ENCODE measurements at regions not wholly inside any gene's neighbourhood (a gene's known extent, or its start where the extent isn't known, plus 50 kb on each side); places are given as distances from the start of the nearest gene placed in this dataset.
A peak's percentile ranks its signal among the peaks of the same experiment; 100 is the strongest.

DNA sequence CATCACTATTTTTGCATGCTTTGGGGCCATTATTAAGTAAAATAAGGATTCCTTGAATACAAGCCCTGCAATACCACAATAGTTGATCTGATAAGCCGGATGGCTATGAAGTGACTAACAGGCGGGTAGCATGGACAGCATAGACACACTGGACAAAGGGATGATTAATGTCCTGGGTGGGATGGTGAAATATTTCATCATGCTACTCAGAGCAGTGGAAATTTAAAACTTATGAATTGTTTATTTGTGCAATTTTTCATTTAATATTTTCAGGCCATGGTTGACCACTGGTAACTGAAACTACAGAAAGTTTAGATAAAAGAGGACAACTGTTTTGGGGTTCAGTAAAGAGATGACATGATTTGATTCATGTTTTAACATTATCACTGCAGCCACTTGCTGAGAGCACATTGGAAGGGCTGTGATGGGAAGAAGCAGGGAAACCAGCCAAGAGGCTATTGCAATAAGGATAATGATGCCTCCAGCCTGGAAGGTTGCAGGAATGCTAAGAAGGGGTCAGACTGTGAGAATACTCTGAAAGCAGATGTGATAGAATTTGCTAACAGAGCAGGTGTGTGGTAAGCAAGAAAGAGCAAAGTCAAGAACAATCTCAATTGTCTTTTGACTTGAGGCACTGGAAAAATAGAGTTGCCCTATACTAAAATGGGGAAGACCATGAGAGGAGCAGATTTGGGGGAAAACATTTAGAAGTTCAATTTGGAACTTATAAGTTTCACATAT is 62.5 kb upstream of the TNFSF4 start (continued):
- TF ChIP-seq, protein P1, sequence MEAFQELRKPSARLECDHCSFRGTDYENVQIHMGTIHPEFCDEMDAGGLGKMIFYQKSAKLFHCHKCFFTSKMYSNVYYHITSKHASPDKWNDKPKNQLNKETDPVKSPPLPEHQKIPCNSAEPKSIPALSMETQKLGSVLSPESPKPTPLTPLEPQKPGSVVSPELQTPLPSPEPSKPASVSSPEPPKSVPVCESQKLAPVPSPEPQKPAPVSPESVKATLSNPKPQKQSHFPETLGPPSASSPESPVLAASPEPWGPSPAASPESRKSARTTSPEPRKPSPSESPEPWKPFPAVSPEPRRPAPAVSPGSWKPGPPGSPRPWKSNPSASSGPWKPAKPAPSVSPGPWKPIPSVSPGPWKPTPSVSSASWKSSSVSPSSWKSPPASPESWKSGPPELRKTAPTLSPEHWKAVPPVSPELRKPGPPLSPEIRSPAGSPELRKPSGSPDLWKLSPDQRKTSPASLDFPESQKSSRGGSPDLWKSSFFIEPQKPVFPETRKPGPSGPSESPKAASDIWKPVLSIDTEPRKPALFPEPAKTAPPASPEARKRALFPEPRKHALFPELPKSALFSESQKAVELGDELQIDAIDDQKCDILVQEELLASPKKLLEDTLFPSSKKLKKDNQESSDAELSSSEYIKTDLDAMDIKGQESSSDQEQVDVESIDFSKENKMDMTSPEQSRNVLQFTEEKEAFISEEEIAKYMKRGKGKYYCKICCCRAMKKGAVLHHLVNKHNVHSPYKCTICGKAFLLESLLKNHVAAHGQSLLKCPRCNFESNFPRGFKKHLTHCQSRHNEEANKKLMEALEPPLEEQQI (IDR thresholded peaks at IDR 0.05) = 0 out of 2 replicates have a peak, but pooled peaks have one; percentile 51
- peak; percentile 94 for TF ChIP-seq DPF2 (IDR thresholded peaks at IDR 0.05)
- TF ChIP-seq EP400 (IDR thresholded peaks at IDR 0.05) = peak; percentile 92
- TF ChIP-seq, protein P2, sequence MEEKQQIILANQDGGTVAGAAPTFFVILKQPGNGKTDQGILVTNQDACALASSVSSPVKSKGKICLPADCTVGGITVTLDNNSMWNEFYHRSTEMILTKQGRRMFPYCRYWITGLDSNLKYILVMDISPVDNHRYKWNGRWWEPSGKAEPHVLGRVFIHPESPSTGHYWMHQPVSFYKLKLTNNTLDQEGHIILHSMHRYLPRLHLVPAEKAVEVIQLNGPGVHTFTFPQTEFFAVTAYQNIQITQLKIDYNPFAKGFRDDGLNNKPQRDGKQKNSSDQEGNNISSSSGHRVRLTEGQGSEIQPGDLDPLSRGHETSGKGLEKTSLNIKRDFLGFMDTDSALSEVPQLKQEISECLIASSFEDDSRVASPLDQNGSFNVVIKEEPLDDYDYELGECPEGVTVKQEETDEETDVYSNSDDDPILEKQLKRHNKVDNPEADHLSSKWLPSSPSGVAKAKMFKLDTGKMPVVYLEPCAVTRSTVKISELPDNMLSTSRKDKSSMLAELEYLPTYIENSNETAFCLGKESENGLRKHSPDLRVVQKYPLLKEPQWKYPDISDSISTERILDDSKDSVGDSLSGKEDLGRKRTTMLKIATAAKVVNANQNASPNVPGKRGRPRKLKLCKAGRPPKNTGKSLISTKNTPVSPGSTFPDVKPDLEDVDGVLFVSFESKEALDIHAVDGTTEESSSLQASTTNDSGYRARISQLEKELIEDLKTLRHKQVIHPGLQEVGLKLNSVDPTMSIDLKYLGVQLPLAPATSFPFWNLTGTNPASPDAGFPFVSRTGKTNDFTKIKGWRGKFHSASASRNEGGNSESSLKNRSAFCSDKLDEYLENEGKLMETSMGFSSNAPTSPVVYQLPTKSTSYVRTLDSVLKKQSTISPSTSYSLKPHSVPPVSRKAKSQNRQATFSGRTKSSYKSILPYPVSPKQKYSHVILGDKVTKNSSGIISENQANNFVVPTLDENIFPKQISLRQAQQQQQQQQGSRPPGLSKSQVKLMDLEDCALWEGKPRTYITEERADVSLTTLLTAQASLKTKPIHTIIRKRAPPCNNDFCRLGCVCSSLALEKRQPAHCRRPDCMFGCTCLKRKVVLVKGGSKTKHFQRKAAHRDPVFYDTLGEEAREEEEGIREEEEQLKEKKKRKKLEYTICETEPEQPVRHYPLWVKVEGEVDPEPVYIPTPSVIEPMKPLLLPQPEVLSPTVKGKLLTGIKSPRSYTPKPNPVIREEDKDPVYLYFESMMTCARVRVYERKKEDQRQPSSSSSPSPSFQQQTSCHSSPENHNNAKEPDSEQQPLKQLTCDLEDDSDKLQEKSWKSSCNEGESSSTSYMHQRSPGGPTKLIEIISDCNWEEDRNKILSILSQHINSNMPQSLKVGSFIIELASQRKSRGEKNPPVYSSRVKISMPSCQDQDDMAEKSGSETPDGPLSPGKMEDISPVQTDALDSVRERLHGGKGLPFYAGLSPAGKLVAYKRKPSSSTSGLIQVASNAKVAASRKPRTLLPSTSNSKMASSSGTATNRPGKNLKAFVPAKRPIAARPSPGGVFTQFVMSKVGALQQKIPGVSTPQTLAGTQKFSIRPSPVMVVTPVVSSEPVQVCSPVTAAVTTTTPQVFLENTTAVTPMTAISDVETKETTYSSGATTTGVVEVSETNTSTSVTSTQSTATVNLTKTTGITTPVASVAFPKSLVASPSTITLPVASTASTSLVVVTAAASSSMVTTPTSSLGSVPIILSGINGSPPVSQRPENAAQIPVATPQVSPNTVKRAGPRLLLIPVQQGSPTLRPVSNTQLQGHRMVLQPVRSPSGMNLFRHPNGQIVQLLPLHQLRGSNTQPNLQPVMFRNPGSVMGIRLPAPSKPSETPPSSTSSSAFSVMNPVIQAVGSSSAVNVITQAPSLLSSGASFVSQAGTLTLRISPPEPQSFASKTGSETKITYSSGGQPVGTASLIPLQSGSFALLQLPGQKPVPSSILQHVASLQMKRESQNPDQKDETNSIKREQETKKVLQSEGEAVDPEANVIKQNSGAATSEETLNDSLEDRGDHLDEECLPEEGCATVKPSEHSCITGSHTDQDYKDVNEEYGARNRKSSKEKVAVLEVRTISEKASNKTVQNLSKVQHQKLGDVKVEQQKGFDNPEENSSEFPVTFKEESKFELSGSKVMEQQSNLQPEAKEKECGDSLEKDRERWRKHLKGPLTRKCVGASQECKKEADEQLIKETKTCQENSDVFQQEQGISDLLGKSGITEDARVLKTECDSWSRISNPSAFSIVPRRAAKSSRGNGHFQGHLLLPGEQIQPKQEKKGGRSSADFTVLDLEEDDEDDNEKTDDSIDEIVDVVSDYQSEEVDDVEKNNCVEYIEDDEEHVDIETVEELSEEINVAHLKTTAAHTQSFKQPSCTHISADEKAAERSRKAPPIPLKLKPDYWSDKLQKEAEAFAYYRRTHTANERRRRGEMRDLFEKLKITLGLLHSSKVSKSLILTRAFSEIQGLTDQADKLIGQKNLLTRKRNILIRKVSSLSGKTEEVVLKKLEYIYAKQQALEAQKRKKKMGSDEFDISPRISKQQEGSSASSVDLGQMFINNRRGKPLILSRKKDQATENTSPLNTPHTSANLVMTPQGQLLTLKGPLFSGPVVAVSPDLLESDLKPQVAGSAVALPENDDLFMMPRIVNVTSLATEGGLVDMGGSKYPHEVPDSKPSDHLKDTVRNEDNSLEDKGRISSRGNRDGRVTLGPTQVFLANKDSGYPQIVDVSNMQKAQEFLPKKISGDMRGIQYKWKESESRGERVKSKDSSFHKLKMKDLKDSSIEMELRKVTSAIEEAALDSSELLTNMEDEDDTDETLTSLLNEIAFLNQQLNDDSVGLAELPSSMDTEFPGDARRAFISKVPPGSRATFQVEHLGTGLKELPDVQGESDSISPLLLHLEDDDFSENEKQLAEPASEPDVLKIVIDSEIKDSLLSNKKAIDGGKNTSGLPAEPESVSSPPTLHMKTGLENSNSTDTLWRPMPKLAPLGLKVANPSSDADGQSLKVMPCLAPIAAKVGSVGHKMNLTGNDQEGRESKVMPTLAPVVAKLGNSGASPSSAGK (IDR thresholded peaks at IDR 0.05) = peak; percentile 58
- TF ChIP-seq, protein P3, sequence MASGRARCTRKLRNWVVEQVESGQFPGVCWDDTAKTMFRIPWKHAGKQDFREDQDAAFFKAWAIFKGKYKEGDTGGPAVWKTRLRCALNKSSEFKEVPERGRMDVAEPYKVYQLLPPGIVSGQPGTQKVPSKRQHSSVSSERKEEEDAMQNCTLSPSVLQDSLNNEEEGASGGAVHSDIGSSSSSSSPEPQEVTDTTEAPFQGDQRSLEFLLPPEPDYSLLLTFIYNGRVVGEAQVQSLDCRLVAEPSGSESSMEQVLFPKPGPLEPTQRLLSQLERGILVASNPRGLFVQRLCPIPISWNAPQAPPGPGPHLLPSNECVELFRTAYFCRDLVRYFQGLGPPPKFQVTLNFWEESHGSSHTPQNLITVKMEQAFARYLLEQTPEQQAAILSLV (tag; IDR thresholded peaks at IDR 0.05) = peak; percentile 94
- TF ChIP-seq ZNF644 (tag; IDR thresholded peaks at IDR 0.05; ENCODE audit: low read depth) = peak; percentile 86
- TF ChIP-seq PHF8 (IDR thresholded peaks at IDR 0.05; ENCODE audit: borderline replicate concordance, low read length) = no peak
- TF ChIP-seq POLR2A (conservative IDR thresholded peaks at IDR 0.05) = no peak
- no peak for TF ChIP-seq SAP30 (IDR thresholded peaks at IDR 0.05; ENCODE audit: borderline replicate concordance, insufficient read depth, low read depth, low read length, poor library complexity, severe bottlenecking)
